ENCODE measurements at regions not wholly inside any gene's neighbourhood (a gene's known extent, or its start where the extent isn't known, plus 50 kb on each side); places are given as distances from the start of the nearest gene placed in this dataset.
A peak's percentile ranks its signal among the peaks of the same experiment; 100 is the strongest.

- no peak for DNase-seq
- Histone ChIP-seq H3K36me3 (no peaks in the 10 kb centered on the region), H3K4me3 (no peak overlapping the region), H3K4me1 (no peaks in the 10 kb centered on the region), H3K9me3 (peaks cover 0 to 48% (median 33%) of the 10 kb centered on the region in 8 donors), H3K27me3 (replicated peaks in 1 of 7) (peaks cover 0 to 30% (median 0%) of the 10 kb centered on the region in 7 donors), H3K27ac (no peak overlapping the region)
- no peak for TF ChIP-seq POLR2AphosphoS5 (IDR thresholded peaks at IDR 0.05)
- TF ChIP-seq POLR2A (IDR thresholded peaks at IDR 0.05), result no peak
- TF ChIP-seq, protein P1, sequence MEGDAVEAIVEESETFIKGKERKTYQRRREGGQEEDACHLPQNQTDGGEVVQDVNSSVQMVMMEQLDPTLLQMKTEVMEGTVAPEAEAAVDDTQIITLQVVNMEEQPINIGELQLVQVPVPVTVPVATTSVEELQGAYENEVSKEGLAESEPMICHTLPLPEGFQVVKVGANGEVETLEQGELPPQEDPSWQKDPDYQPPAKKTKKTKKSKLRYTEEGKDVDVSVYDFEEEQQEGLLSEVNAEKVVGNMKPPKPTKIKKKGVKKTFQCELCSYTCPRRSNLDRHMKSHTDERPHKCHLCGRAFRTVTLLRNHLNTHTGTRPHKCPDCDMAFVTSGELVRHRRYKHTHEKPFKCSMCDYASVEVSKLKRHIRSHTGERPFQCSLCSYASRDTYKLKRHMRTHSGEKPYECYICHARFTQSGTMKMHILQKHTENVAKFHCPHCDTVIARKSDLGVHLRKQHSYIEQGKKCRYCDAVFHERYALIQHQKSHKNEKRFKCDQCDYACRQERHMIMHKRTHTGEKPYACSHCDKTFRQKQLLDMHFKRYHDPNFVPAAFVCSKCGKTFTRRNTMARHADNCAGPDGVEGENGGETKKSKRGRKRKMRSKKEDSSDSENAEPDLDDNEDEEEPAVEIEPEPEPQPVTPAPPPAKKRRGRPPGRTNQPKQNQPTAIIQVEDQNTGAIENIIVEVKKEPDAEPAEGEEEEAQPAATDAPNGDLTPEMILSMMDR (IDR thresholded peaks at IDR 0.05 in 8 of 11, conservative IDR thresholded peaks at IDR 0.05 in 3 of 11), result no peak
- intact Hi-C loops (cut with DNase I; ENCODE audit: low total_unique reads), result no loop called here
These were observed 185.6 kb downstream of the BMP7 start for GRCh38 chr20:57080796-57081195.

DNA sequence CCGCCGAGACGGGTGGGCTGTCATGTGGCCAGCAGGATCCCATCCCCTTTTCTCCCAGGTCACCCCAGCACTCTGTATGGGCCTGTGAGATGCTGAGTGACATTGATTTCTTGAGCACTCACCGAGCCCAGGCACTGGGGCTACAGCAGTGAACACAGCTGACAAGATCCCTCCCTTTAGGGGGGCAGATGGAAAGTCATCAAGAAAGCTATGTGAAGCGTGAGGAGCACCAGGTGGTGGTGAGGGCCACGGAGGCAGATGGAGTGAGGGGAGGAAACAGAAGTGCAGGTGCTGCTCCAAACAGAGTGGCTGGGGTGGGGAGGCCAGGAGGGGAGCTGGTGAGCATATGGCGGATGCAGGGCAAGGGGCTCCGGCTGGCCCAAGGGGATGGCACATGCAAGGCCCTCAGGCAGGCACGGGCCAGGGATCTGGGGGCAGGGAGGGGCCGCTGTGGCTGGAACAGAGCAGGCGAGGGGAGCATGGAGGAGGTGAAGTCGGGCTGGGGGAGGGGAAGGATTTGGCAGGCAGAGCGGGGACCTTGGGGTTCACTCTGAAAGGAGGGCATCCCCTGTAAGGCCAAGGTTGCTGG, 184.0 kb downstream of the BMP7 start:
- no peak overlapping the region for H3K4me3 ChIP-seq
- TF ChIP-seq POLR2AphosphoS5 (IDR thresholded peaks at IDR 0.05), result no peak
- TF ChIP-seq, protein P1 (IDR thresholded peaks at IDR 0.05 in 8 of 11, conservative IDR thresholded peaks at IDR 0.05 in 3 of 11), result no peak
- TF ChIP-seq POLR2A (IDR thresholded peaks at IDR 0.05), result no peak
- no peaks in the 10 kb centered on the region for H3K36me3 ChIP-seq
- no peaks in the 10 kb centered on the region for H3K4me1 ChIP-seq
- DNase-seq, result peak; percentile 64
- 70 to 79% (median 73%) methylated on average over 12 to 13 of the region's 13 CpGs for WGBS, 5 donors
- peaks cover 0 to 47% (median 0%) of the 10 kb centered on the region in 7 donors for H3K27me3 ChIP-seq (replicated peaks in 1 of 7)
- no peak overlapping the region for H3K27ac ChIP-seq
- peaks cover 0 to 32% (median 30%) of the 10 kb centered on the region in 8 donors for H3K9me3 ChIP-seq
- intact Hi-C loops (cut with DNase I; ENCODE audit: low total_unique reads), result no loop called here

DNA sequence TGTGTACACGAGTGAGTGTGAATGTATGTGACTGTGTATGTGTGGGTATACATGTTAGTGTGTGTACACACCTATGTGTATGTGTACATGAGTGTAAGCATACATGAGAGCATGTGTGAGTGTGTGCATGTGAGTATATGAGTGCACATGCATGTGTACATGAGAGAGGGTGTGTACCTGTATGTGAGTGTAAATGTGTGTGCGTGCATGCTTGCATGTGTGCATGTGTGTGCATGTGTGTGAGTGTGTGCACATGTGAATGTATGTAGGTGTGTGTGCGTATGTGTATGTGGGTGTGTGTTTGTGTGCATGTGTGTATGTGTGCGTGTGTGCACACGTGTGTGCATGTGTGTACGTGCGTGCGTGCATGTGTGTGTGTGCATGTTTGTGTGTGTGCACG, 183.4 kb downstream of the BMP7 start:
- DNase-seq, result no peak
- intact Hi-C loops (cut with DNase I; ENCODE audit: low total_unique reads), result no loop called here
- Histone ChIP-seq H3K9me3 (peaks cover 0 to 31% (median 23%) of the 10 kb centered on the region in 8 donors), H3K27me3 (replicated peaks in 1 of 7) (peaks cover 0 to 53% (median 0%) of the 10 kb centered on the region in 7 donors), H3K4me3 (no peak overlapping the region), H3K27ac (no peak overlapping the region), H3K36me3 (no peaks in the 10 kb centered on the region), H3K4me1 (no peaks in the 10 kb centered on the region)
- TF ChIP-seq POLR2AphosphoS5 (IDR thresholded peaks at IDR 0.05) (no peak), POLR2A (IDR thresholded peaks at IDR 0.05) (no peak)
- TF ChIP-seq, protein P1 (IDR thresholded peaks at IDR 0.05 in 8 of 11, conservative IDR thresholded peaks at IDR 0.05 in 3 of 11), result no peak
- WGBS, 5 donors, result 78 to 91% (median 88%) methylated on average over 9 of the region's 9 CpGs

DNA sequence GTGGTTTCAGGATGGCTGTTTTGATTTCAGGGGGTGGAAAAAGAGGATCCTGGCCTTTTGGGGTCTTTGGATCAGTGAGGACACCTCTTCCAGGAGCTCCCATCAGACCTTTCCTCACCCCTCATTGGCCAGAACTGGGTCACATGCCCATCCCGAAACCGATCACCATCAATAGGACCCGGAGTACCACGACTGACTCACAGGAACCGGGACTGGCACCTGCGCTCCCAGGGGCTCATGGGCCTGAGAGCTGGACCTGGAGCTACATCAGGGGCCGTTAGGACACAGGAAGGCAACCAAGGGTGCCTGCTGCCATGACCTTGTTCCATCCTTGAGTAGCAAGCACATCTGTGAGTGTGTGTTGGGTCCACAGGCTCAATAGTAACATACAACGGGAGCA, 180.4 kb downstream of the BMP7 start:
- intact Hi-C loops (cut with DNase I; ENCODE audit: low total_unique reads), result no loop called here
- WGBS, 5 donors, result 82 to 85% (median 83%) methylated on average over 8 of the region's 8 CpGs
- Histone ChIP-seq H3K4me1 (no peaks in the 10 kb centered on the region), H3K4me3 (no peak overlapping the region), H3K27ac (no peak overlapping the region), H3K27me3 (replicated peaks in 1 of 7) (peaks cover 0 to 67% (median 0%) of the 10 kb centered on the region in 7 donors), H3K36me3 (no peaks in the 10 kb centered on the region), H3K9me3 (peaks cover 0 to 5% (median 0%) of the 10 kb centered on the region in 8 donors)
- TF ChIP-seq POLR2A (IDR thresholded peaks at IDR 0.05) (no peak), POLR2AphosphoS5 (IDR thresholded peaks at IDR 0.05) (no peak)
- TF ChIP-seq, protein P1 (IDR thresholded peaks at IDR 0.05 in 8 of 11, conservative IDR thresholded peaks at IDR 0.05 in 3 of 11), result no peak
- no peak for DNase-seq
